A549 (cell line): ENCODE measurements at regions not wholly inside any gene's neighbourhood (a gene's known extent, or its start where the extent isn't known, plus 50 kb on each side); places are given as distances from the start of the nearest gene placed in this dataset.
A peak's percentile ranks its signal among the peaks of the same experiment; 100 is the strongest.

Experiments
- ATAC-seq, 2 experiments: fragments of 200-7000 bp in 1 of 2; fragments of >200 bp in 1 of 2; cut with Nextera tagmentation in 1 of 2; cut with Tn5 transposase in 1 of 2; 3 replicates each; pipeline versions ENCODE4 v1.8.0 to v1.9.1; 2018 to 2020; ENCODE audit warnings: mild to moderate bottlenecking in 1 of 2, moderate library complexity in 1 of 2
- CTCF ChIA-PET: fragments of 300-600 bp; sonication (Branson Sonifier 250); formaldehyde crosslinking; extraction: SDS; loops from one replicate; lab custom pipeline; 2021; ENCODE audit warnings: antibody characterized with exemption, inconsistent platforms; lab: Yijun Ruan, JAX
- POLR2A ChIA-PET: fragments of 350-600 bp; formaldehyde crosslinking; extraction: SDS; loops from one replicate; lab custom pipeline; 2021; ENCODE audit warnings: antibody characterized with exemption, inconsistent platforms; lab: Yijun Ruan, JAX
- DNase-seq, 2 experiments: peaks; one replicate each; pipeline versions ENCODE4 v3.0.0 to v3.0.0-alpha.2; 2011 to 2016; ENCODE audit warnings: low read depth in 1 of 2, low spot score in 1 of 2
- FAIRE-seq: peaks from 2 replicates; lab custom pipeline; 2011; peaks lifted over from hg19 to GRCh38; lab: Jason Lieb, UNC
- H3K27ac ChIP-seq, 2 experiments: fragments of >200 bp; sonication (Bioruptor Twin); formaldehyde crosslinking; 3 replicates each; pipeline ENCODE4 v1.5.1; 2016 to 2017
- H3K4me1 ChIP-seq: fragments of >200 bp; sonication (Bioruptor Twin); formaldehyde crosslinking; 3 replicates; pipeline ENCODE4 v1.6.1; 2016
- H3K4me2 ChIP-seq: fragments of >200 bp; sonication (Bioruptor Twin); formaldehyde crosslinking; 3 replicates; pipeline ENCODE4 v1.6.1; 2016
- H3K4me3 ChIP-seq: fragments of >200 bp; sonication (Bioruptor Twin); formaldehyde crosslinking; 3 replicates; pipeline ENCODE4 v1.5.1; 2016
- H3K9me3 ChIP-seq: fragments of >200 bp; sonication (Bioruptor Twin); formaldehyde crosslinking; 3 replicates; pipeline ENCODE4 v1.6.1; 2016
- ATOH8 ChIP-seq: fragments of 250-450 bp; sonication (Bioruptor Pico); IDR thresholded peaks from 2 replicates; pipeline ENCODE4 v1.5.0; 2020; ENCODE audit warnings: low read depth, mild to moderate bottlenecking, moderate library complexity
- CEBPB ChIP-seq, 2 experiments: fragments of >200 bp in 1 of 2; sonication (Bioruptor Twin) in 1 of 2; formaldehyde crosslinking in 1 of 2; IDR thresholded peaks; 2 replicates each; pipeline ENCODE4 v1.6.1; 2012 to 2016
- E2F6 ChIP-seq: IDR thresholded peaks from 2 replicates; pipeline ENCODE4 v1.6.1; 2012; ENCODE audit warnings: low read depth, borderline replicate concordance
- FOSB ChIP-seq: fragments of 250-450 bp; sonication (Bioruptor Pico); IDR thresholded peaks from 2 replicates; pipeline ENCODE4 v1.5.0; 2020; ENCODE audit warnings: mild to moderate bottlenecking, moderate library complexity
- HDAC2 ChIP-seq: fragments of 200-600 bp; sonication (generic); IDR thresholded peaks from 2 replicates; pipeline ENCODE4 v1.6.1; 2016
- HEYL ChIP-seq: fragments of 250-450 bp; sonication (Bioruptor Pico); IDR thresholded peaks from 2 replicates; pipeline ENCODE4 v1.8.0; 2021; ENCODE audit warnings: mild to moderate bottlenecking, moderate library complexity
- MAFK ChIP-seq: fragments of 450-650 bp; IDR thresholded peaks from 2 replicates; pipeline ENCODE4 v1.6.1; 2014; ENCODE audit not compliant: partially characterized antibody
- MAX ChIP-seq: IDR thresholded peaks from 2 replicates; pipeline ENCODE4 v1.6.1; 2012
- MYC ChIP-seq: IDR thresholded peaks from 2 replicates; pipeline ENCODE4 v1.6.1; 2012; ENCODE audit warnings: mild to moderate bottlenecking, inconsistent platforms, low read length, improper control_type of control experiment, borderline replicate concordance
- PBX3 ChIP-seq: IDR thresholded peaks from 2 replicates; pipeline ENCODE4 v1.6.1; 2012
- PHF8 ChIP-seq: fragments of 200-600 bp; sonication (generic); IDR thresholded peaks from 2 replicates; pipeline ENCODE4 v1.6.1; 2016; ENCODE audit warnings: low read depth, mild to moderate bottlenecking, antibody characterized with exemption, moderate library complexity, borderline replicate concordance
- POLR2AphosphoS2 ChIP-seq: conservative IDR thresholded peaks from 2 replicates; pipeline ENCODE4 v1.6.1; 2012; ENCODE audit warnings: low read length, improper control_type of control experiment, inconsistent platforms
- REST ChIP-seq: fragments of 200-600 bp; sonication (generic); IDR thresholded peaks from 2 replicates; pipeline ENCODE4 v1.6.1; 2016; ENCODE audit warnings: antibody characterized with exemption, mild to moderate bottlenecking, moderate library complexity
- SREBF2 ChIP-seq: fragments of 450-650 bp; IDR thresholded peaks from 2 replicates; pipeline ENCODE4 v1.6.1; 2014; ENCODE audit warnings: mild to moderate bottlenecking, moderate library complexity
- TFCP2L1 ChIP-seq: fragments of 250-450 bp; sonication (Bioruptor Pico); IDR thresholded peaks from 2 replicates; pipeline ENCODE4 v1.5.0; 2021; ENCODE audit warnings: mild to moderate bottlenecking
- USF2 ChIP-seq: fragments of 450-650 bp; IDR thresholded peaks from 2 replicates; pipeline ENCODE4 v1.6.1; 2014; ENCODE audit warnings: antibody characterized with exemption
- ZSCAN20 ChIP-seq: fragments of 250-450 bp; sonication (Bioruptor Pico); IDR thresholded peaks from 2 replicates; pipeline ENCODE4 v1.8.0; 2022; ENCODE audit warnings: mild to moderate bottlenecking, moderate library complexity
- WGBS: methylation state at CpG from one replicate; pipeline ENCODE4 v1.1.6; 2017; ENCODE audit errors: missing lambda C conversion rate; 5-methylcytosine and 5-hydroxymethylcytosine counted together

- no peak for DNase-seq
- H3K4me1 ChIP-seq = no peaks in the 10 kb centered on the region
- no peak for FAIRE-seq
- H3K4me2 ChIP-seq = no peak overlapping the region
- ChIA-PET POLR2A (no interaction called here), CTCF (no interaction called here)
- H3K27ac ChIP-seq = no peak overlapping the region
- no peak overlapping the region for H3K4me3 ChIP-seq
- no peaks in the 10 kb centered on the region for H3K9me3 ChIP-seq
- no peak for ATAC-seq
- TF ChIP-seq MAFK (peak; percentile 56), PBX3 (no peak)
These were observed 623.9 kb upstream of the CRIM1 start for GRCh38 chr2:35731674-35732073.

- Histone ChIP-seq H3K4me1 (no peaks in the 10 kb centered on the region), H3K27ac (no peak overlapping the region), H3K4me2 (no peak overlapping the region), H3K4me3 (no peak overlapping the region), H3K9me3 (no peaks in the 10 kb centered on the region)
- POLR2A ChIA-PET = no interaction called here
- CTCF ChIA-PET = no interaction called here
- FAIRE-seq (no peak), ATAC-seq (no peak), DNase-seq (no peak)
- 19% methylated on average over 3 of the region's 3 CpGs for WGBS
- TF ChIP-seq SREBF2 = no peak
- TF ChIP-seq CEBPB (IDR thresholded peaks at IDR 0.05) = 0 out of 4 replicates have a peak, but pooled peaks of 1 of the 2 experiments have one; percentile 12
These were observed 640.7 kb upstream of the CRIM1 start for GRCh38 chr2:35714883-35715282.

- no peaks in the 10 kb centered on the region for H3K4me1 ChIP-seq
- no peaks in the 10 kb centered on the region for H3K9me3 ChIP-seq
- CTCF ChIA-PET = interaction anchor here (0.6 kb wide), 1 partner anchor 265 kb away, joined by 3 read pairs; no protein-coding TSS in a partner anchor
- H3K4me3 ChIP-seq = no peak overlapping the region
- ATAC-seq = no peak
- no peak overlapping the region for H3K27ac ChIP-seq
- 83% methylated on average over 2 of the region's 2 CpGs for WGBS
- POLR2A ChIA-PET = no interaction called here
- H3K4me2 ChIP-seq = no peak overlapping the region
- TF ChIP-seq TFCP2L1 (CRISPR knock-in tag) (no peak), PBX3 (no peak), MAFK (no peak), FOSB (CRISPR knock-in tag) (no peak)
- DNase-seq = no peak
- no peak for FAIRE-seq
These were observed 647.1 kb upstream of the CRIM1 start for GRCh38 chr2:35708411-35708923.

- no peaks in the 10 kb centered on the region for H3K9me3 ChIP-seq
- H3K4me3 ChIP-seq = no peak overlapping the region
- no peak overlapping the region for H3K4me2 ChIP-seq
- H3K4me1 ChIP-seq = no peaks in the 10 kb centered on the region
- FAIRE-seq = no peak
- no peak overlapping the region for H3K27ac ChIP-seq
- 5% methylated on average over 4 of the region's 4 CpGs for WGBS
- peak in 1 of 2 experiments; percentile 19; a peak in 1 of 6 replicates for ATAC-seq
- CTCF ChIA-PET = no interaction called here
- DNase-seq = no peak
- POLR2A ChIA-PET = no interaction called here
- TF ChIP-seq USF2 (peak; percentile 53), POLR2AphosphoS2 (no peak)
These were observed 667.3 kb upstream of the CRIM1 start for GRCh38 chr2:35688309-35688708.

- CTCF ChIA-PET = no interaction called here
- FAIRE-seq = no peak
- WGBS = 10% methylated on average over 2 of the region's 2 CpGs
- TF ChIP-seq POLR2AphosphoS2 = no peak
- no peak for TF ChIP-seq PHF8
- TF ChIP-seq ZSCAN20 (CRISPR knock-in tag) = no peak
- no peak for TF ChIP-seq ATOH8 (CRISPR knock-in tag)
- TF ChIP-seq E2F6 = no peak
- no peak for TF ChIP-seq HEYL (CRISPR knock-in tag)
- TF ChIP-seq HDAC2 = no peak
- no peak for TF ChIP-seq REST
- TF ChIP-seq MYC = no peak
- no peak for TF ChIP-seq MAX
These were observed 703.8 kb upstream of the CRIM1 start for GRCh38 chr2:35651688-35652323.

More at GRCh38 chr2:35651688-35652323, 703.8 kb upstream of the CRIM1 start:
- Histone ChIP-seq H3K4me2 (no peak overlapping the region), H3K4me3 (no peak overlapping the region), H3K27ac (no peak overlapping the region), H3K4me1 (no peaks in the 10 kb centered on the region), H3K9me3 (no peaks in the 10 kb centered on the region)
- DNase-seq (no peak), ATAC-seq (no peak)
- POLR2A ChIA-PET = no interaction called here
